Tibial artery (tissue), 4 donors: ENCODE measurements at regions not wholly inside any gene's neighbourhood (a gene's known extent, or its start where the extent isn't known, plus 50 kb on each side); places are given as distances from the start of the nearest gene placed in this dataset.
"Not testable (repeated sequence)": the region's sequence is repeated elsewhere in the genome, so short reads cannot be mapped to it uniquely, and the experiment has no call there.

Experiments used
- DNase-seq, 2 donors: peaks; one replicate each; pipeline ENCODE4 v3.0.0-alpha.2; 2019
- H3K27ac ChIP-seq, 2 donors: fragments of 200-600 bp; sonication (generic) in 1 of 2; 1 replicate in 1 of 2; 2 replicates in 1 of 2; pipeline ENCODE4 v1.5.1; 2018 to 2019; ENCODE audit warnings: mild to moderate bottlenecking in 1 of 2
- H3K27me3 ChIP-seq, 2 donors: fragments of 200-600 bp; sonication (generic) in 1 of 2; one replicate each; pipeline versions ENCODE4 v1.5.1 to v1.6.0; 2016 to 2019
- H3K36me3 ChIP-seq, 3 donors: fragments of 200-600 bp; sonication (generic) in 2 of 3; one replicate each; pipeline ENCODE4 v1.5.1; 2016 to 2019; ENCODE audit warnings: mild to moderate bottlenecking in 2 of 3
- H3K4me1 ChIP-seq, 4 donors: fragments of 200-600 bp; sonication (generic) in 2 of 4; 1 replicate in 3 of 4; 2 replicates in 1 of 4; pipeline ENCODE4 v1.5.1; 2016 to 2019
- H3K4me3 ChIP-seq, 2 donors: fragments of 200-600 bp; sonication (generic) in 1 of 2; 1 replicate in 1 of 2; 2 replicates in 1 of 2; pipeline ENCODE4 v1.5.1; 2018 to 2019; ENCODE audit warnings: mild to moderate bottlenecking in 2 of 2
- H3K9me3 ChIP-seq, 3 donors: fragments of 200-600 bp; sonication (generic) in 1 of 3; one replicate each; pipeline ENCODE4 v1.5.1; 2016 to 2019
- CTCF ChIP-seq, 2 experiments: fragments of 200-600 bp in 1 of 2; fragments of 450-650 bp in 1 of 2; IDR thresholded peaks; one replicate each; pipeline ENCODE4 v1.5.1; 2017 to 2019; ENCODE audit warnings: antibody characterized with exemption in 2 of 2, mild to moderate bottlenecking in 1 of 2, moderate library complexity in 1 of 2
- intact Hi-C: fragments of 100-400 bp; cut with DNase I; formaldehyde crosslinking; loops from one replicate; pipeline ENCODE4 v1.15.0; 2023; ENCODE audit warnings: low total_unique reads

GRCh38 chr21:31420354-31420753 is 76.3 kb upstream of the TIAM1 start:
- H3K36me3 ChIP-seq, result no peaks in the 10 kb centered on the region
- no peaks in the 10 kb centered on the region for H3K4me1 ChIP-seq
- H3K9me3 ChIP-seq, result no peaks in the 10 kb centered on the region
- no peaks in the 10 kb centered on the region for H3K27me3 ChIP-seq
- TF ChIP-seq CTCF (IDR thresholded peaks at IDR 0.05), result no peak
- intact Hi-C loops, result no loop called here
- H3K4me3 ChIP-seq, result no peak overlapping the region
- DNase-seq, result no peak
- H3K27ac ChIP-seq, result no peak overlapping the region

- Histone ChIP-seq H3K36me3 (no peaks in the 10 kb centered on the region), H3K27ac (no peak overlapping the region)
Measured at GRCh38 chr21:31418377-31419001, 74.4 kb upstream of the TIAM1 start.

GRCh38 chr21:31417214-31417613 is 73.2 kb upstream of the TIAM1 start:
- H3K27me3 ChIP-seq, H3K4me1 ChIP-seq, DNase-seq, H3K9me3 ChIP-seq, H3K36me3 ChIP-seq, intact Hi-C loops, H3K27ac ChIP-seq, H3K4me3 ChIP-seq: not testable (repeated sequence)

More at GRCh38 chr21:31418377-31419001, 74.4 kb upstream of the TIAM1 start:
- Histone ChIP-seq H3K4me3 (no peak overlapping the region), H3K9me3 (no peaks in the 10 kb centered on the region), H3K4me1 (no peaks in the 10 kb centered on the region), H3K27me3 (no peaks in the 10 kb centered on the region)
- no peak for DNase-seq
- TF ChIP-seq CTCF (IDR thresholded peaks at IDR 0.05), result no peak
- intact Hi-C loops, result no loop called here

GRCh38 chr21:31416465-31416864 is 72.4 kb upstream of the TIAM1 start:
- Histone ChIP-seq H3K4me3 (no peak overlapping the region), H3K9me3 (no peaks in the 10 kb centered on the region), H3K36me3 (no peaks in the 10 kb centered on the region), H3K4me1 (no peaks in the 10 kb centered on the region), H3K27me3 (no peaks in the 10 kb centered on the region), H3K27ac (no peak overlapping the region)
- no peak for TF ChIP-seq CTCF (IDR thresholded peaks at IDR 0.05)
- DNase-seq, result no peak
- intact Hi-C loops, result no loop called here

GRCh38 chr21:31414263-31415000 is 70.4 kb upstream of the TIAM1 start:
- H3K27me3 ChIP-seq, result no peaks in the 10 kb centered on the region
- no peak for DNase-seq
- H3K9me3 ChIP-seq, result no peaks in the 10 kb centered on the region
- H3K4me3 ChIP-seq, result no peak overlapping the region
- intact Hi-C loops, result no loop called here
- H3K27ac ChIP-seq, result no peak overlapping the region
- no peaks in the 10 kb centered on the region for H3K4me1 ChIP-seq
- no peak for TF ChIP-seq CTCF (IDR thresholded peaks at IDR 0.05)
- no peaks in the 10 kb centered on the region for H3K36me3 ChIP-seq

GRCh38 chr21:31413698-31414097 is 69.6 kb upstream of the TIAM1 start:
- no peak overlapping the region for H3K27ac ChIP-seq
- no peak for TF ChIP-seq CTCF (IDR thresholded peaks at IDR 0.05)
- intact Hi-C loops, result no loop called here
- H3K27me3 ChIP-seq, result no peaks in the 10 kb centered on the region
- no peaks in the 10 kb centered on the region for H3K9me3 ChIP-seq
- H3K4me1 ChIP-seq, result no peaks in the 10 kb centered on the region
- DNase-seq, result no peak
- H3K4me3 ChIP-seq, result no peak overlapping the region
- no peaks in the 10 kb centered on the region for H3K36me3 ChIP-seq
